A549 (cell line): ENCODE measurements at regions not wholly inside any gene's neighbourhood (a gene's known extent, or its start where the extent isn't known, plus 50 kb on each side); places are given as distances from the start of the nearest gene placed in this dataset.

ENCODE experiments used
- ATAC-seq, 2 experiments: fragments of 200-7000 bp in 1 of 2; fragments of >200 bp in 1 of 2; cut with Nextera tagmentation in 1 of 2; cut with Tn5 transposase in 1 of 2; 3 replicates each; pipeline versions ENCODE4 v1.8.0 to v1.9.1; 2018 to 2020; ENCODE audit warnings: mild to moderate bottlenecking in 1 of 2, moderate library complexity in 1 of 2
- CTCF ChIA-PET: fragments of 300-600 bp; sonication (Branson Sonifier 250); formaldehyde crosslinking; extraction: SDS; loops from one replicate; lab custom pipeline; 2021; ENCODE audit warnings: antibody characterized with exemption, inconsistent platforms; lab: Yijun Ruan, JAX
- POLR2A ChIA-PET: fragments of 350-600 bp; formaldehyde crosslinking; extraction: SDS; loops from one replicate; lab custom pipeline; 2021; ENCODE audit warnings: antibody characterized with exemption, inconsistent platforms; lab: Yijun Ruan, JAX
- DNase-seq, 2 experiments: peaks; one replicate each; pipeline versions ENCODE4 v3.0.0 to v3.0.0-alpha.2; 2011 to 2016; ENCODE audit warnings: low read depth in 1 of 2, low spot score in 1 of 2
- FAIRE-seq: peaks from 2 replicates; lab custom pipeline; 2011; peaks lifted over from hg19 to GRCh38; lab: Jason Lieb, UNC
- H3K27ac ChIP-seq, 2 experiments: fragments of >200 bp; sonication (Bioruptor Twin); formaldehyde crosslinking; 3 replicates each; pipeline ENCODE4 v1.5.1; 2016 to 2017
- H3K4me1 ChIP-seq: fragments of >200 bp; sonication (Bioruptor Twin); formaldehyde crosslinking; 3 replicates; pipeline ENCODE4 v1.6.1; 2016
- H3K4me2 ChIP-seq: fragments of >200 bp; sonication (Bioruptor Twin); formaldehyde crosslinking; 3 replicates; pipeline ENCODE4 v1.6.1; 2016
- H3K4me3 ChIP-seq: fragments of >200 bp; sonication (Bioruptor Twin); formaldehyde crosslinking; 3 replicates; pipeline ENCODE4 v1.5.1; 2016
- H3K9me3 ChIP-seq: fragments of >200 bp; sonication (Bioruptor Twin); formaldehyde crosslinking; 3 replicates; pipeline ENCODE4 v1.6.1; 2016
- BCL3 ChIP-seq: fragments of >200 bp; sonication (Bioruptor Twin); formaldehyde crosslinking; IDR thresholded peaks from 3 replicates; pipeline ENCODE4 v1.6.1; 2016
- BHLHE40 ChIP-seq: IDR thresholded peaks from 2 replicates; pipeline ENCODE4 v1.6.1; 2012; ENCODE audit warnings: low read depth, low read length, inconsistent platforms
- CBX8 ChIP-seq: fragments of 200-600 bp; sonication (generic); IDR thresholded peaks from 2 replicates; pipeline ENCODE4 v1.6.1; 2016
- CHD2 ChIP-seq: fragments of 150-350 bp; IDR thresholded peaks from 2 replicates; pipeline ENCODE4 v1.6.1; 2014; ENCODE audit warnings: low read length; ENCODE audit not compliant: partially characterized antibody
- CHD4 ChIP-seq: fragments of 200-600 bp; sonication (generic); IDR thresholded peaks from 2 replicates; pipeline ENCODE4 v1.6.1; 2016; ENCODE audit warnings: antibody characterized with exemption, mild to moderate bottlenecking, borderline replicate concordance
- E2F6 ChIP-seq: IDR thresholded peaks from 2 replicates; pipeline ENCODE4 v1.6.1; 2012; ENCODE audit warnings: low read depth, borderline replicate concordance
- FOSB ChIP-seq: fragments of 250-450 bp; sonication (Bioruptor Pico); IDR thresholded peaks from 2 replicates; pipeline ENCODE4 v1.5.0; 2020; ENCODE audit warnings: mild to moderate bottlenecking, moderate library complexity
- NFE2L2 ChIP-seq: fragments of 150-350 bp; conservative IDR thresholded peaks from 2 replicates; pipeline ENCODE4 v1.6.1; 2014; ENCODE audit warnings: low read length
- PBX3 ChIP-seq: IDR thresholded peaks from 2 replicates; pipeline ENCODE4 v1.6.1; 2012
- RAD21 ChIP-seq, 2 experiments: fragments of >200 bp in 1 of 2; sonication (Bioruptor Twin) in 1 of 2; formaldehyde crosslinking in 1 of 2; IDR thresholded peaks in 1 of 2; conservative IDR thresholded peaks in 1 of 2; 2 replicates in 1 of 2; 3 replicates in 1 of 2; pipeline ENCODE4 v1.6.1; 2012 to 2018; ENCODE audit warnings: inconsistent platforms in 1 of 2
- SREBF2 ChIP-seq: fragments of 450-650 bp; IDR thresholded peaks from 2 replicates; pipeline ENCODE4 v1.6.1; 2014; ENCODE audit warnings: mild to moderate bottlenecking, moderate library complexity
- TP53 ChIP-seq: fragments of 250-450 bp; sonication (Bioruptor Pico); IDR thresholded peaks from 2 replicates; pipeline ENCODE4 v1.5.0; 2021; ENCODE audit warnings: mild to moderate bottlenecking, moderate library complexity
- ZFP36 ChIP-seq: fragments of 450-650 bp; IDR thresholded peaks from 2 replicates; pipeline ENCODE4 v1.6.1; 2014; ENCODE audit warnings: borderline replicate concordance; ENCODE audit not compliant: partially characterized antibody
- ZSCAN20 ChIP-seq: fragments of 250-450 bp; sonication (Bioruptor Pico); IDR thresholded peaks from 2 replicates; pipeline ENCODE4 v1.8.0; 2022; ENCODE audit warnings: mild to moderate bottlenecking, moderate library complexity
- WGBS: methylation state at CpG from one replicate; pipeline ENCODE4 v1.1.6; 2017; ENCODE audit errors: missing lambda C conversion rate; 5-methylcytosine and 5-hydroxymethylcytosine counted together
- TF ChIP-seq, protein P1 (sequence below): fragments of 250-450 bp; sonication (Bioruptor Pico); IDR thresholded peaks from 2 replicates; pipeline ENCODE4 v1.5.0; 2020; ENCODE audit warnings: low read depth, mild to moderate bottlenecking, moderate library complexity
- TF ChIP-seq, protein P2 (sequence below): fragments of 250-450 bp; sonication (Bioruptor Pico); IDR thresholded peaks from 2 replicates; pipeline ENCODE4 v1.5.0; 2021; ENCODE audit warnings: mild to moderate bottlenecking, moderate library complexity, borderline replicate concordance
- TF ChIP-seq, protein P3 (sequence below): fragments of 200-600 bp; sonication (generic); IDR thresholded peaks from 2 replicates; pipeline ENCODE4 v1.6.1; 2016; ENCODE audit warnings: antibody characterized with exemption, mild to moderate bottlenecking, moderate library complexity
- TF ChIP-seq, protein P4 (sequence below): fragments of >200 bp; sonication (Bioruptor Twin); formaldehyde crosslinking; IDR thresholded peaks from 2 replicates; pipeline ENCODE4 v1.6.1; 2016

- CTCF ChIA-PET, result interaction anchor here (0.6 kb wide), 1 partner anchor 1030 kb away, joined by 3 read pairs; no protein-coding TSS in a partner anchor
- Histone ChIP-seq H3K9me3 (no peaks in the 10 kb centered on the region), H3K4me1 (no peaks in the 10 kb centered on the region)
- 0% methylated on average over 1 of the region's 1 CpG for WGBS
- no peak for FAIRE-seq
- TF ChIP-seq ZFP36 (no peak), PBX3 (no peak), E2F6 (no peak), CHD2 (no peak), CHD4 (no peak), BHLHE40 (no peak), BCL3 (no peak), CBX8 (no peak), SREBF2 (no peak), NFE2L2 (no peak), ZSCAN20 (CRISPR knock-in tag) (no peak), FOSB (CRISPR knock-in tag) (no peak), RAD21 (conservative IDR thresholded peaks at IDR 0.05 in 1 of 2, IDR thresholded peaks at IDR 0.05 in 1 of 2) (no peak), TP53 (no peak)
- TF ChIP-seq, protein P1, sequence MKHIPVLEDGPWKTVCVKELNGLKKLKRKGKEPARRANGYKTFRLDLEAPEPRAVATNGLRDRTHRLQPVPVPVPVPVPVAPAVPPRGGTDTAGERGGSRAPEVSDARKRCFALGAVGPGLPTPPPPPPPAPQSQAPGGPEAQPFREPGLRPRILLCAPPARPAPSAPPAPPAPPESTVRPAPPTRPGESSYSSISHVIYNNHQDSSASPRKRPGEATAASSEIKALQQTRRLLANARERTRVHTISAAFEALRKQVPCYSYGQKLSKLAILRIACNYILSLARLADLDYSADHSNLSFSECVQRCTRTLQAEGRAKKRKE, result no peak
- TF ChIP-seq, protein P2, sequence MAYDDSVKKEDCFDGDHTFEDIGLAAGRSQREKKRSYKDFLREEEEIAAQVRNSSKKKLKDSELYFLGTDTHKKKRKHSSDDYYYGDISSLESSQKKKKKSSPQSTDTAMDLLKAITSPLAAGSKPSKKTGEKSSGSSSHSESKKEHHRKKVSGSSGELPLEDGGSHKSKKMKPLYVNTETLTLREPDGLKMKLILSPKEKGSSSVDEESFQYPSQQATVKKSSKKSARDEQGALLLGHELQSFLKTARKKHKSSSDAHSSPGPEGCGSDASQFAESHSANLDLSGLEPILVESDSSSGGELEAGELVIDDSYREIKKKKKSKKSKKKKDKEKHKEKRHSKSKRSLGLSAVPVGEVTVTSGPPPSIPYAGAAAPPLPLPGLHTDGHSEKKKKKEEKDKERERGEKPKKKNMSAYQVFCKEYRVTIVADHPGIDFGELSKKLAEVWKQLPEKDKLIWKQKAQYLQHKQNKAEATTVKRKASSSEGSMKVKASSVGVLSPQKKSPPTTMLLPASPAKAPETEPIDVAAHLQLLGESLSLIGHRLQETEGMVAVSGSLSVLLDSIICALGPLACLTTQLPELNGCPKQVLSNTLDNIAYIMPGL (CRISPR knock-in tag), result no peak
- TF ChIP-seq, protein P3, sequence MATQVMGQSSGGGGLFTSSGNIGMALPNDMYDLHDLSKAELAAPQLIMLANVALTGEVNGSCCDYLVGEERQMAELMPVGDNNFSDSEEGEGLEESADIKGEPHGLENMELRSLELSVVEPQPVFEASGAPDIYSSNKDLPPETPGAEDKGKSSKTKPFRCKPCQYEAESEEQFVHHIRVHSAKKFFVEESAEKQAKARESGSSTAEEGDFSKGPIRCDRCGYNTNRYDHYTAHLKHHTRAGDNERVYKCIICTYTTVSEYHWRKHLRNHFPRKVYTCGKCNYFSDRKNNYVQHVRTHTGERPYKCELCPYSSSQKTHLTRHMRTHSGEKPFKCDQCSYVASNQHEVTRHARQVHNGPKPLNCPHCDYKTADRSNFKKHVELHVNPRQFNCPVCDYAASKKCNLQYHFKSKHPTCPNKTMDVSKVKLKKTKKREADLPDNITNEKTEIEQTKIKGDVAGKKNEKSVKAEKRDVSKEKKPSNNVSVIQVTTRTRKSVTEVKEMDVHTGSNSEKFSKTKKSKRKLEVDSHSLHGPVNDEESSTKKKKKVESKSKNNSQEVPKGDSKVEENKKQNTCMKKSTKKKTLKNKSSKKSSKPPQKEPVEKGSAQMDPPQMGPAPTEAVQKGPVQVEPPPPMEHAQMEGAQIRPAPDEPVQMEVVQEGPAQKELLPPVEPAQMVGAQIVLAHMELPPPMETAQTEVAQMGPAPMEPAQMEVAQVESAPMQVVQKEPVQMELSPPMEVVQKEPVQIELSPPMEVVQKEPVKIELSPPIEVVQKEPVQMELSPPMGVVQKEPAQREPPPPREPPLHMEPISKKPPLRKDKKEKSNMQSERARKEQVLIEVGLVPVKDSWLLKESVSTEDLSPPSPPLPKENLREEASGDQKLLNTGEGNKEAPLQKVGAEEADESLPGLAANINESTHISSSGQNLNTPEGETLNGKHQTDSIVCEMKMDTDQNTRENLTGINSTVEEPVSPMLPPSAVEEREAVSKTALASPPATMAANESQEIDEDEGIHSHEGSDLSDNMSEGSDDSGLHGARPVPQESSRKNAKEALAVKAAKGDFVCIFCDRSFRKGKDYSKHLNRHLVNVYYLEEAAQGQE, result no peak
- TF ChIP-seq, protein P4, sequence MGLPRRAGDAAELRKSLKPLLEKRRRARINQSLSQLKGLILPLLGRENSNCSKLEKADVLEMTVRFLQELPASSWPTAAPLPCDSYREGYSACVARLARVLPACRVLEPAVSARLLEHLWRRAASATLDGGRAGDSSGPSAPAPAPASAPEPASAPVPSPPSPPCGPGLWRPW, result no peak
- TF ChIP-seq, all 56 proteins: peak for 0
- ATAC-seq, result no peak
- Histone ChIP-seq H3K27ac (no peak overlapping the region), H3K4me3 (no peak overlapping the region), H3K4me2 (no peak overlapping the region)
- DNase-seq, result no peak
- POLR2A ChIA-PET, result no interaction called here
These were observed 208.4 kb upstream of the PTBP2 start for GRCh38 chr1:96513136-96513535.
